ENCODE measurements at regions not wholly inside any gene's neighbourhood (a gene's known extent, or its start where the extent isn't known, plus 50 kb on each side); places are given as distances from the start of the nearest gene placed in this dataset.

DNA sequence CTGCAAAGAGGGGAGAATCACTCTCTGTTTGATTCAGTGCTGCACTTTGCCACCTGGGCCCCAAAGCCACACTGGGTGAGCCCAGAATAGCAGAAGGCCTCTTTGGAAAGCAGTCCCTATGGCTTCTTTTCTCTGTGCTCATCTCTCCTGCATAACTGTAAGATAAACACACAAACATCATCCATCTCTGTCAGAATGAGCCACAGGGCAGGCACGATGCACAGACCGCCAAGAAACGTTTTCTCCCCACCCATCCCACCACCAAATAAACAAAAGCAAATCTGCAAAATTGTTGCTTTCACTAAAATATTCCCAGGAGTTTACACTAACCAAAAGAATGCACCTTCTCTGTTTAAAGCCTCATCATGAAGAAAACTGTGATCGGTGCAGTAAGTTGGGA, 196.4 kb upstream of the POU2AF2 start:
- Histone ChIP-seq H3K9me3 (ENCODE audit: insufficient read depth, low read length) (no peaks in the 10 kb centered on the region), H3K4me3 (ENCODE audit: insufficient read depth, low read length, poor library complexity, severe bottlenecking) (no peak overlapping the region), H3F3A (ENCODE audit: insufficient read depth) (no peaks in the 10 kb centered on the region), H2AFZ (ENCODE audit: low read depth, low read length, severe bottlenecking) (no peak overlapping the region), H3K9me2 (replicated peaks; ENCODE audit: insufficient read depth, low read length) (no peaks in the 10 kb centered on the region), H3K4me2 (ENCODE audit: low read depth, low read length, poor library complexity, severe bottlenecking) (no peak overlapping the region), H4K20me1 (ENCODE audit: low read depth, low read length) (no peaks in the 10 kb centered on the region), H3K9ac (ENCODE audit: low read length) (no peak overlapping the region), H3K36me3 (ENCODE audit: low read length) (no peaks in the 10 kb centered on the region), H3K27ac (ENCODE audit: low read depth, low read length) (no peak overlapping the region), H3K27me3 (ENCODE audit: low read length) (no peaks in the 10 kb centered on the region), H3K79me2 (ENCODE audit: insufficient read depth, low read length) (no peaks in the 10 kb centered on the region)
- TF ChIP-seq EZH2phosphoT487 (conservative IDR thresholded peaks at IDR 0.05; ENCODE audit: low read length) = no peak
- TF ChIP-seq, protein P1, sequence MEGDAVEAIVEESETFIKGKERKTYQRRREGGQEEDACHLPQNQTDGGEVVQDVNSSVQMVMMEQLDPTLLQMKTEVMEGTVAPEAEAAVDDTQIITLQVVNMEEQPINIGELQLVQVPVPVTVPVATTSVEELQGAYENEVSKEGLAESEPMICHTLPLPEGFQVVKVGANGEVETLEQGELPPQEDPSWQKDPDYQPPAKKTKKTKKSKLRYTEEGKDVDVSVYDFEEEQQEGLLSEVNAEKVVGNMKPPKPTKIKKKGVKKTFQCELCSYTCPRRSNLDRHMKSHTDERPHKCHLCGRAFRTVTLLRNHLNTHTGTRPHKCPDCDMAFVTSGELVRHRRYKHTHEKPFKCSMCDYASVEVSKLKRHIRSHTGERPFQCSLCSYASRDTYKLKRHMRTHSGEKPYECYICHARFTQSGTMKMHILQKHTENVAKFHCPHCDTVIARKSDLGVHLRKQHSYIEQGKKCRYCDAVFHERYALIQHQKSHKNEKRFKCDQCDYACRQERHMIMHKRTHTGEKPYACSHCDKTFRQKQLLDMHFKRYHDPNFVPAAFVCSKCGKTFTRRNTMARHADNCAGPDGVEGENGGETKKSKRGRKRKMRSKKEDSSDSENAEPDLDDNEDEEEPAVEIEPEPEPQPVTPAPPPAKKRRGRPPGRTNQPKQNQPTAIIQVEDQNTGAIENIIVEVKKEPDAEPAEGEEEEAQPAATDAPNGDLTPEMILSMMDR (IDR thresholded peaks at IDR 0.05; ENCODE audit: insufficient read depth, low read length, poor library complexity, severe bottlenecking) = no peak

DNA sequence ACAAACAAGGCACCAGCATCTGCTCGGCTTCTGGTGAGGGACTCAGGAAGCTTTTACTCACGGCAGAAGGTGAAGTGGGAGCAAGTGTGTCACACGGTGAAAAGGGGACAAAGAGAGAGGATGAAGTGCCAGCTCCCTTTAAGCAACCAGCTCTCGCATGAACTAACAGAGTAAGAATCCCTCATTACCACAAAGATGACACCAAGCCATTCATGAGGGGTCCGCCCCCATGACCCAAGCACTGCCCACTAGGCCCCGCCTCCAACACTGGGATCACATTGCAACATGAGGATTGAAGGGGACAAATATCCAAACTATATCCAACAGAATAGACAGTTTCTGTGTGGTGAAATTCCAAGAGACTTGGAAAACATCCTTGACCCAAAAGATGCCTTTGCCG, 198.2 kb upstream of the POU2AF2 start:
- no peaks in the 10 kb centered on the region for H3K9me3 ChIP-seq (ENCODE audit: insufficient read depth, low read length)
- no peaks in the 10 kb centered on the region for H3K79me2 ChIP-seq (ENCODE audit: insufficient read depth, low read length)
- H3K4me3 ChIP-seq (ENCODE audit: insufficient read depth, low read length, poor library complexity, severe bottlenecking) = no peak overlapping the region
- no peaks in the 10 kb centered on the region for H3K36me3 ChIP-seq (ENCODE audit: low read length)
- no peak overlapping the region for H3K4me2 ChIP-seq (ENCODE audit: low read depth, low read length, poor library complexity, severe bottlenecking)
- H3K27ac ChIP-seq (ENCODE audit: low read depth, low read length) = no peak overlapping the region
- no peaks in the 10 kb centered on the region for H4K20me1 ChIP-seq (ENCODE audit: low read depth, low read length)
- H3K27me3 ChIP-seq (ENCODE audit: low read length) = no peaks in the 10 kb centered on the region
- H2AFZ ChIP-seq (ENCODE audit: low read depth, low read length, severe bottlenecking) = no peak overlapping the region
- TF ChIP-seq, protein P1 (IDR thresholded peaks at IDR 0.05; ENCODE audit: insufficient read depth, low read length, poor library complexity, severe bottlenecking) = no peak
- H3K9me2 ChIP-seq (replicated peaks; ENCODE audit: insufficient read depth, low read length) = no peaks in the 10 kb centered on the region
- no peak overlapping the region for H3K9ac ChIP-seq (ENCODE audit: low read length)
- H3F3A ChIP-seq (ENCODE audit: insufficient read depth) = no peaks in the 10 kb centered on the region

DNA sequence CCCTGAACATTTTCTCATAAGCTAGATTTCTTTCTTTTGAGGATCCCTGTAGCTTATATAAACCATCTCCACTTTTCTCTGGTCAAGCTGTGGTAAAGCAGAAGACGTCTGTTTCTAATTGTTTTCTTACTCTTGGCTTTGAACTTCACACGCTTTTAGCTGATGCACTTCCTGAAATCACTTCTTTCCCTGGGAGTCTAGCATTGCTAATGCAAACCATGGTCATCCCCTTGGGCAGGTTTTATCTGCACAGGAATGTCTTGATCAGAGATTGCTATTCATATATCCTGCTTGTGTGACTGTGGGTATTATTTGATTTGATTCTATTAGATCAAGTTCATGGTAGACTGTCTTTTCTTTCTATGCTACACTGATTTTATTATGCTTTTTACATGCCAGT, 199.2 kb upstream of the POU2AF2 start:
- Histone ChIP-seq H3K4me2 (ENCODE audit: low read depth, low read length, poor library complexity, severe bottlenecking) (no peak overlapping the region), H3K9me3 (ENCODE audit: insufficient read depth, low read length) (no peaks in the 10 kb centered on the region), H3F3A (ENCODE audit: insufficient read depth) (no peaks in the 10 kb centered on the region), H3K27ac (ENCODE audit: low read depth, low read length) (no peak overlapping the region), H2AFZ (ENCODE audit: low read depth, low read length, severe bottlenecking) (no peak overlapping the region), H3K79me2 (ENCODE audit: insufficient read depth, low read length) (no peaks in the 10 kb centered on the region), H4K20me1 (ENCODE audit: low read depth, low read length) (no peaks in the 10 kb centered on the region), H3K9me2 (replicated peaks; ENCODE audit: insufficient read depth, low read length) (no peaks in the 10 kb centered on the region), H3K27me3 (ENCODE audit: low read length) (no peaks in the 10 kb centered on the region), H3K4me3 (ENCODE audit: insufficient read depth, low read length, poor library complexity, severe bottlenecking) (no peak overlapping the region), H3K36me3 (ENCODE audit: low read length) (no peaks in the 10 kb centered on the region), H3K9ac (ENCODE audit: low read length) (no peak overlapping the region)
- TF ChIP-seq EZH2phosphoT487 (conservative IDR thresholded peaks at IDR 0.05; ENCODE audit: low read length) = no peak
- TF ChIP-seq, protein P1 (IDR thresholded peaks at IDR 0.05; ENCODE audit: insufficient read depth, low read length, poor library complexity, severe bottlenecking) = no peak

- TF ChIP-seq, protein P1 (IDR thresholded peaks at IDR 0.05; ENCODE audit: insufficient read depth, low read length, poor library complexity, severe bottlenecking) = no peak
- TF ChIP-seq EZH2phosphoT487 (conservative IDR thresholded peaks at IDR 0.05; ENCODE audit: low read length) = no peak
- Histone ChIP-seq H2AFZ (ENCODE audit: low read depth, low read length, severe bottlenecking) (no peak overlapping the region), H3K4me3 (ENCODE audit: insufficient read depth, low read length, poor library complexity, severe bottlenecking) (no peak overlapping the region), H3K27ac (ENCODE audit: low read depth, low read length) (no peak overlapping the region), H3K9me2 (replicated peaks; ENCODE audit: insufficient read depth, low read length) (no peaks in the 10 kb centered on the region), H3K9ac (ENCODE audit: low read length) (no peak overlapping the region), H3K27me3 (ENCODE audit: low read length) (no peaks in the 10 kb centered on the region), H3F3A (ENCODE audit: insufficient read depth) (no peaks in the 10 kb centered on the region), H3K36me3 (ENCODE audit: low read length) (no peaks in the 10 kb centered on the region), H4K20me1 (ENCODE audit: low read depth, low read length) (no peaks in the 10 kb centered on the region), H3K4me2 (ENCODE audit: low read depth, low read length, poor library complexity, severe bottlenecking) (no peak overlapping the region), H3K9me3 (ENCODE audit: insufficient read depth, low read length) (no peaks in the 10 kb centered on the region), H3K79me2 (ENCODE audit: insufficient read depth, low read length) (no peaks in the 10 kb centered on the region)
These were observed 199.7 kb upstream of the POU2AF2 start for GRCh38 chr11:111045874-111046273.
